K562 (cell line): ENCODE measurements at regions not wholly inside any gene's neighbourhood (a gene's known extent, or its start where the extent isn't known, plus 50 kb on each side); places are given as distances from the start of the nearest gene placed in this dataset.

Experiments used
- ATAC-seq: fragments of 200-7000 bp; cut with Tn5 transposase; 3 replicates; pipeline ENCODE4 v1.9.1; 2020; ENCODE audit warnings: moderate library complexity
- BruUV-seq: library from RNA; stranded (reverse); fragments of 400-500 nt; replicated peaks from 2 replicates; lab custom pipeline; 2021; lab: Mats Ljungman, UMichigan
- CTCF ChIA-PET: fragments of 300-600 bp; formaldehyde crosslinking; extraction: SDS; loops from one replicate; lab custom pipeline; 2021; ENCODE audit warnings: low intra/inter-chr PET ratio; lab: Yijun Ruan, JAX
- POLR2A ChIA-PET: fragments of 300-600, 350-650 bp; sonication (Branson Sonifier 250); formaldehyde crosslinking; extraction: SDS; loops from one replicate; lab custom pipeline; 2021; ENCODE audit warnings: antibody characterized with exemption, inconsistent platforms; lab: Yijun Ruan, JAX
- DNase-seq, 4 experiments: peaks; one replicate each; pipeline versions ENCODE4 v3.0.0 to v3.0.0-alpha.2; 2011 to 2018; ENCODE audit warnings: low spot score in 3 of 4, mixed read lengths in 3 of 4; ENCODE audit errors: extremely low read depth in 1 of 4
- FAIRE-seq: peaks from 2 replicates; lab custom pipeline; 2011; peaks lifted over from hg19 to GRCh38; lab: Jason Lieb, UNC
- H2AFZ ChIP-seq: 2 replicates; pipeline ENCODE4 v1.6.0; 2011; ENCODE audit warnings: low read depth, low read length, control low read depth, inconsistent platforms
- H3K27ac ChIP-seq: fragments of 200-600 bp; 3 replicates; pipeline ENCODE4 v1.8.0; 2011; ENCODE audit warnings: low read depth, mild to moderate bottlenecking, control low read depth, inconsistent platforms, low read length, moderate library complexity, mixed read lengths; ENCODE audit errors: extremely low read depth
- H3K27me3 ChIP-seq, 2 experiments: fragments of 300-600 bp in 1 of 2; 2 replicates in 1 of 2; 3 replicates in 1 of 2; pipeline versions ENCODE4 v1.6.0 to v1.8.0; 2011; ENCODE audit warnings: inconsistent platforms in 2 of 2, low read length in 2 of 2, mild to moderate bottlenecking in 1 of 2, mixed read lengths in 1 of 2, moderate library complexity in 1 of 2; ENCODE audit not compliant: control insufficient read depth in 2 of 2, insufficient read depth in 2 of 2
- H3K36me3 ChIP-seq: fragments of 300-600 bp; 3 replicates; pipeline ENCODE4 v1.8.0; 2011; ENCODE audit warnings: mild to moderate bottlenecking, low read length, inconsistent platforms; ENCODE audit not compliant: control insufficient read depth, insufficient read depth
- H3K4me1 ChIP-seq, 2 experiments: fragments of 200-600 bp in 1 of 2; replicated peaks in 1 of 2; 2 replicates in 1 of 2; 3 replicates in 1 of 2; pipeline versions ENCODE4 v1.5.1 to v1.8.0; 2011; ENCODE audit warnings: inconsistent platforms in 2 of 2, low read length in 2 of 2, mild to moderate bottlenecking in 1 of 2, mixed read lengths in 1 of 2, moderate library complexity in 1 of 2; ENCODE audit not compliant: control insufficient read depth in 2 of 2, insufficient read depth in 2 of 2
- H3K4me2 ChIP-seq: 2 replicates; pipeline ENCODE4 v1.6.1; 2011; ENCODE audit warnings: low read length, control low read depth, inconsistent platforms, mixed read lengths; ENCODE audit not compliant: insufficient read depth
- H3K4me3 ChIP-seq: fragments of 200-600 bp; sonication (generic), shearing (Covaris generic); 2 replicates; pipeline ENCODE4 v1.5.1; 2016; ENCODE audit warnings: control low read depth, inconsistent platforms
- H3K79me2 ChIP-seq: fragments of 200-600 bp; 3 replicates; pipeline ENCODE4 v1.8.0; 2011; ENCODE audit warnings: low read length, inconsistent platforms; ENCODE audit not compliant: control insufficient read depth, insufficient read depth
- H3K9ac ChIP-seq, 2 experiments: 2 replicates each; pipeline versions ENCODE4 v1.6.0 to v1.6.1; 2011; ENCODE audit warnings: low read depth in 2 of 2, low read length in 2 of 2, control low read depth in 1 of 2, inconsistent platforms in 1 of 2, mild to moderate bottlenecking in 1 of 2, mixed read lengths in 1 of 2; ENCODE audit not compliant: insufficient read depth in 1 of 2
- H3K9me1 ChIP-seq: one replicate; pipeline ENCODE4 v1.6.0; 2011; ENCODE audit warnings: inconsistent platforms, mild to moderate bottlenecking, low read length, moderate library complexity; ENCODE audit not compliant: control insufficient read depth, insufficient read depth
- H3K9me3 ChIP-seq: replicated peaks from 2 replicates; pipeline ENCODE4 v1.5.1; 2011; ENCODE audit warnings: low read depth, low read length, inconsistent platforms; ENCODE audit not compliant: control insufficient read depth, insufficient read depth
- H4K20me1 ChIP-seq: replicated peaks from 2 replicates; pipeline ENCODE4 v1.6.1; 2011; ENCODE audit warnings: low read length, inconsistent platforms, mixed read lengths; ENCODE audit not compliant: control insufficient read depth, insufficient read depth
- BRF1 ChIP-seq: IDR thresholded peaks from 3 replicates; pipeline ENCODE4 v1.6.1; 2011; ENCODE audit warnings: borderline replicate concordance, mild to moderate bottlenecking; ENCODE audit not compliant: insufficient read length; ENCODE audit errors: extremely low read depth
- CREM ChIP-seq: IDR thresholded peaks from 2 replicates; pipeline ENCODE4 v1.6.1; 2014; ENCODE audit warnings: antibody characterized with exemption, low read depth
- GTF3C2 ChIP-seq: IDR thresholded peaks from 3 replicates; pipeline ENCODE4 v1.6.1; 2011; ENCODE audit warnings: borderline replicate concordance, mild to moderate bottlenecking, moderate library complexity; ENCODE audit not compliant: insufficient read length; ENCODE audit errors: extremely low read depth
- MLLT1 ChIP-seq, 2 experiments: fragments of 450-650 bp; IDR thresholded peaks; 2 replicates each; pipeline ENCODE4 v1.6.1; 2016
- NUFIP1 ChIP-seq: fragments of 450-650 bp; IDR thresholded peaks from 2 replicates; pipeline ENCODE4 v1.6.1; 2018; ENCODE audit not compliant: partially characterized antibody
- PHB2 ChIP-seq: fragments of 450-650 bp; IDR thresholded peaks from 2 replicates; pipeline ENCODE4 v1.6.1; 2017; ENCODE audit warnings: low read depth
- PURB ChIP-seq: sonication (generic); formaldehyde crosslinking; IDR thresholded peaks from 2 replicates; pipeline ENCODE4 v1.9.0; 2021; ENCODE audit warnings: low read depth, mild to moderate bottlenecking, missing genetic modification reagents
- TCFL5 ChIP-seq: fragments of 250-450 bp; sonication (Bioruptor Pico); conservative IDR thresholded peaks from 2 replicates; pipeline ENCODE4 v1.6.1; 2021; ENCODE audit warnings: mild to moderate bottlenecking, moderate library complexity, matching md5 sums
- THRA ChIP-seq: fragments of 450-650 bp; IDR thresholded peaks from 2 replicates; pipeline ENCODE4 v1.6.1; 2017; ENCODE audit warnings: mild to moderate bottlenecking, moderate library complexity
- WGBS: fragments of 100-300 bp; shearing (Covaris generic); methylation state at CpG from one replicate; pipeline ENCODE4 v1.1.6; 2016; ENCODE audit warnings: low coverage, mixed read lengths; ENCODE audit not compliant: insufficient coverage; ENCODE audit errors: missing lambda C conversion rate; 5-methylcytosine and 5-hydroxymethylcytosine counted together
- in situ Hi-C: fragments of 300-500 bp; cut with MboI; formaldehyde crosslinking; loops from 4 replicates; pipeline ENCODE4 v1.15.0; 2018; ENCODE audit warnings: inconsistent platforms, mixed read lengths
- intact Hi-C: fragments of 100-400 bp; cut with micrococcal nuclease; formaldehyde crosslinking; loops from 2 replicates; pipeline ENCODE4 v1.14.2; 2022

GRCh38 chr2:187815113-187815512 lies 260.9 kb upstream of the TFPI start:
- Histone ChIP-seq H3K79me2 (no peaks in the 10 kb centered on the region), H2AFZ (no peak overlapping the region), H3K9ac (no peak overlapping the region), H3K36me3 (no peaks in the 10 kb centered on the region), H3K4me1 (no peaks in the 10 kb centered on the region), H3K27ac (no peak overlapping the region), H3K9me1 (no peaks in the 10 kb centered on the region), H3K4me3 (no peak overlapping the region), H3K4me2 (no peak overlapping the region), H3K9me3 (no peaks in the 10 kb centered on the region), H3K27me3 (no peaks in the 10 kb centered on the region), H4K20me1 (no peaks in the 10 kb centered on the region)
- intact Hi-C loops (no loop called here), in situ Hi-C loops (no loop called here)
- 3% methylated on average over 3 of the region's 3 CpGs for WGBS
- BruUV-seq: no TSS peak
- CTCF ChIA-PET: no interaction called here
- no peak for ATAC-seq
- DNase-seq: no peak
- TF ChIP-seq MLLT1 (IDR thresholded peaks at IDR 0.05) (no peak), PHB2 (no peak), NUFIP1 (no peak), TCFL5 (no peak), GTF3C2 (no peak), THRA (no peak), BRF1 (no peak), PURB (CRISPR knock-in tag) (no peak), CREM (no peak)
- no peak for FAIRE-seq
- POLR2A ChIA-PET: no interaction called here
